GM18861 (cell line): ENCODE measurements at regions not wholly inside any gene's neighbourhood (a gene's known extent, or its start where the extent isn't known, plus 50 kb on each side); places are given as distances from the start of the nearest gene placed in this dataset.

Experiments
- ATAC-seq: cut with Tn5 transposase; IDR thresholded peaks from one replicate; pipeline ENCODE4 v1.9.1; 2021; ENCODE audit not compliant: unreplicated experiment

DNA sequence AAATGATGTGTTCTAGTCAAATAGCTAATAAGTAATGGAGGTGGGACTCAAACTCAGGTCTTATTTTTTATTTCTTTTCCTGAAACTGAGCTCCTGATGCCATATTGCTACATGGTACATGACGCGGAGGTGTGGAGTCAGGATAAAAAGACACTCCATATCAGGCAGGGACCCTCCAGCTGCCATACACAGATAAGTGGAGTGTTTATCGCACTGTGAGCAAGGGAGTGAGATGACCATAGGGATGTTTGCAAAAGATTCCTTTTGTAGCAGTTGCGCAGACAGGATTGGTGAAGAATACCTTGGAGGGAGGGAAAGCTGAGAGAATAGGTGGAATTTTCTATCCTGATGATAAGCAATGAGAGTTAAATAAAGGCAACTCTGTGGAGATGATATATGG is 657.2 kb downstream of the RNF144A start:
- no peak for ATAC-seq

DNA sequence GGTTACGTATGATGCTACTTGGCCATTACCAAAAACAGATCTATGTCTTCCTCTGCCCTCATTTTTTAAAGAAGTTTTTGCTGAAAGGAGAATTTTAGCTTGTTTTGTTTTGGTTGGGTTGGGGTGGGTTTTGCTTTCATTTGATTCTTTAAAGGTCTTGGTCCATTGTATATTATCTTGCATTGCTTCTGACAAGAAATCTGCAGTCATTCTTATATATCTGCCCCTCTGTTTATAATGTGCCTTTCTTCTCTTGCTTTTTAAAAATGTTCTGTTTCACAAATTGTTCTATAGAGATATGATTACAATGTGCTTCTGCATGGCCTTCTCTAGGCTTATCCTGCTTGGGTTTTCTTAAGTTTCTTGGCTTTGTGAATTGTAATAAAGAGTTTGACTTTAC is 660.6 kb downstream of the RNF144A start:
- ATAC-seq = no peak

DNA sequence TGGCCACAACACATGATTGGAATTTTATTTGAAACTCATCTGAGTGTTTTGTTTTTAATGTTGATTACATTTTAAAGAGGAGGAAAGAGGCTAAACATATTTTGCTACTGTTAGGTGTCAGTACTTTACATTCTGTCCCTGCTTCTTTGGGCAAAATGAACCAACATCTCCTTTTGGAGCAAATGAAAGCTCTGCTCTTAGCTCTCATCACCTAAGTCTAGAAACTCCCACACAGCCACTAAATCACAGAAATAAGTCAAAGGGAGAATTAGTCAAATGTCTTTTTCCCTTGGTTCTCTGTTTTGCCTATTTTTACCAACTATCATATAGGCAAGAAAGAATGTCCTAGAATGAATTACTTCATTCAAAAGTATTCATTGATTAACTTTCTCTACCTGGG is 666.8 kb downstream of the RNF144A start:
- no peak for ATAC-seq

DNA sequence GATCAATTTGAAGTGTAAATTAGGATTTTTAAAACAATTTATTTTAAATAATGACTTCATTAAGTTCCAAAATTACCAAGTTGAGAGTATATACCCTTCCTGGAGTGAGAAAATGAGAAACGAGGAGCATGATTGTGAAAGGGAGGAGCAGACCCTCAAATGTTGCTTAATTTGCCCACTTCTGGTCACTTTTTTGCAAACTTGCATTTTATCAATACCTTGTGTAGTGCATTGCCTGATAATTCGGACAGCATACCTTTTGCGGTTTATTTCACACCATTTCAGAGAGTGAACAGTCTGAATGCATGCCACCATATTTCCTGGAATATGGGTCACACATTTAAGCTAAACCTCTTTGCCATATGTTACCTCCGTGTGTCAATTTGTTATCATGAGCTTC is 669.7 kb downstream of the RNF144A start:
- ATAC-seq = no peak

DNA sequence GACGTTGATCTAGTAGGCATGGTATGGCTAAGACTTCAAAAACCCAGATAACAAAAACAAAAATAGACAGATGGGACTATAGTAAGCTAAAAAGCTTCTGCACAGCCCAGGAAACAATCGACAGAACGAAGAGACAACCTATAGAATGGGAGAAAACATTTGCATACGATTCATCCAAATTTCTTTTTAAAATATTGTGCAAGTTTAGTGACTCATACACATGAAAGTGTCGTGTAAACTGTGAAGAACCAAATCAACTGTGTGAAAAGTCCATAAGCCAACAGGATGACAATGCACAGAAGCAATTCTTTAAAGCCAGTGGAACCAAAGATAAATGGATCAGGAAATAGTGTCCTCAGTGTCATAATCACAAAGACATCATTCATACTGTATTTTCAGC is 671.1 kb downstream of the RNF144A start:
- no peak for ATAC-seq

DNA sequence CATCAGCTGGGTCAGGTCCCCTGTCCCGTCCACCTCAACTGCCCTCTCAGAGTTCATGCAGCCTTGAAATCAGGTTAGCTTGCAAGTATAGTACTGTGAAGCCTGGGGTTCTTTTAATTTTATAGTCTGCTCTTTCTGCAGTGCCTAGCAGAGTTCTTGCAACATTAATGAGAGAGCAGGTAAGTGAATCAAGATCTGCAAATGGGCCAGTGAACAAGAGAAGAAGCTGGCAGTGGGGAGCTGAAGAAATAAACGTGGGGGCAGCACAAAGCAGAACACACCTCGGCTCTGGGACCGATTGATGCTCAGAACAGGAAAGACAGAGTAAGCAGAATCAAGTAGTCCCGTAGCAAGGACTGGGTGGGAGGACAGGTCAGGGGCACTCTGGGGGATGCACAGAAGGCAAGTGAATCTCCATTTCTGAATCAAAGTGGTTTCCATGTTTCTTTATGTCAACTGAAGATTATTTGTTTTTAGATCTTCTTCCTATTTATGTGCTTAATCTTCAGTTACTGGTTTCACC is 675.5 kb downstream of the RNF144A start:
- ATAC-seq = no peak

DNA sequence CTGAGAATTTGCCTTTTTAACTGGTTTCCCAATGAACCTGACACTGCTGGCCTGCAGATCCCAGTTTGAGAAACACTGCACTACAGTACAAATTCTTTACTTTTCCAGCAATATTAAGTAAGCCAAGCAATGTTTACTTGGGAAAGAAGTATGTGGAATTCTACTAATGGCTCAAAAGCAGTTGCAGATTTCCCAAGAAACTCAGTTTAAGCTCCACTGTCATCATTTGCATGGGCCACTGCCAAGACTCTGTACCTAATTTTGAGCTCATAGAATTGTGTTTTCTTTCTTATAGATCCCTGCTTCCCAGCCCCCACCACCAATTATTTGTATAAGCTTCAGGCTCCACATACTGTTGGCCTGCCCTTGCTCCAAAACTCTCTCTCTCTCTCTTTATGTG is 676.1 kb downstream of the RNF144A start:
- ATAC-seq = no peak

DNA sequence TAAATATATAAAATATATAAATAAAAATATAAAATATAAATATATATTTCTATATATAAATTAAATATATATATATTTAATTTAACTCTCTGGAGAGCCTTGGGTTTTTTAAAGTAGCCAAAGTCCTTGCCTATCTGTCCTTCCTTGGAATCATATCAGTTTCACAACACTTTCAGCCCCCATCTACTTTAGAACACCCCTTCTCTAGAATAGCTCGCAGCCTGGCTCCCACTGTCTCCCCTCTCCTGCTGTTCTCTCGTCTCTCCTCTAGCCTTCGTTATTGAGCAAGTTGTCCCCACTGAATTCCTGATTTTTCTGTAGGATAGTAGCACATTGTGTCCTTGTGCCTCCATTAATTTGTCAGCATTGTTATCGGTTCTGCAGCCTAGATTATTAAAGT is 677.0 kb downstream of the RNF144A start:
- no peak for ATAC-seq

DNA sequence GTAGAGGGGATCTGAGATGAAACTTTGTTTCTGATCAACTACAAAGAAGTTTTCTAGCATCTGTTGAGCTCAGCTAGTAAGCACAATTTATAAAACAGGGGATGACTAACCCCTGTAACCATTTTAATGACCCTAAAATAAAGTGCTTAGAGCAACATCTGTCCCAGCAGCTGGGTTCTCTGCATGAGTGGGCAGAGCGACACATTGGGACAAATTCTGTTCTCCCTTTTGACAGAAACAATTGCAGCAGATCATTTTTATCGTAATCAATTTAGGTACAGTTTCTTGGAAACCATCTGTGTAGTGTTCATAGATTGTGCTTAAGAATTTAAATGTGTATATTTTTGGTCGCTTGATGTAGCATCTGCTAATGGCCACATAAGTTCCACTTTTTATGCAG is 678.0 kb downstream of the RNF144A start:
- no peak for ATAC-seq

DNA sequence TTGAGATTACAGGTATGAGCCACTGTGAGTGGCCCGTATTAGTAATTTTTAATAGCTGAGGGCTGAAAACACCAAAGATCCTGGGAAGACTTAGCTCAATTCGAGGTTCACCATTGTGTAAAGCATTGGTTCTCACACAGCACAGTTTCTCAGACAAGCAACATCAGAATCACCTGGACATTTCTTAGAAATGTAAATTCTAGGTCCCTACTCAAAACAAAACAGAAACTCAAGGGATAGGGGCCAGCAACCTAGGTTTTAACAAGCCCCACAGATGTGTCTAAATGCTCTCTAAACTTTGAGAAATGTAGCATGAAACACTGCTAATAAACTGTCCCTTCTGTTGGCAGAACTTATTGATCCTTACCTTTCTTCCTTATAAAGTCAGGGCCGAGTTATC is 681.2 kb downstream of the RNF144A start:
- no peak for ATAC-seq

DNA sequence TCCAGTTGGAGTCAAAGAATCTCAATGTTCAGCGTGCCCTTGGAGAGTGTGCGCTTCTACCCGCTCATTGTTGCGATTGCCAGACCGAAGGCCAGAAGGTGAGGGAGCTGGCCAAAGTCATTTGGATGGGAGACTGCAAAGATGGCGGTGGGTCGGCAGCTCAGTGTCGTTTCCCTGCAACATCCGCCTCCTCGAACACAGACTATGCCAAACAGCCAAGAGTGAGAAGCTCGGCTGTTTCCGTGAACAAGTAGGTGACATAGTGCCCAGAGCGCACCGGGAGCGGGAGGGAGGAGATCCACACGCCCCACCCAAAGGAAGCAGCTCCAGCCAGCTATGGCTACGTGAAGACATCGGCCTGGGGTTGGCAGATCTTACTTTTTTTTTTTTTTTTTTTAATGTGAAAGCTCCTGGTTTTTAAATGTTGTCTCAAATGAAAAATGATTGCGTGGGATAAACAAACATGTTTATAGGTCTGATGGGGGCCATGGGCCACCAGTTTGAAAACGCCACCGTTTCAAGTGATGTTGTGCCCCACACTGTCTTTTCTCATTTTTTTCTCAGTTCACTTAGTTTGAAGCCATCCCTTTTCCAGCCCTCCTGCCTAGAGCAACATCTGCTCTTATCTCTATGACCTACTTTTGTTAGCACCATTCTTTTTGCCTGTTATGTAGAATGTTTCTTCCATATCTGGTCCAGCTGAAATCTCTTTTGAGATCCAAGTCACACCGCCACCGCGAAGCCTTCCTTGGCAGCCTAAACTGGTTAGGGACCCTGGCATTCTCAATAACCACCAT is 682.4 kb downstream of the RNF144A start:
- ATAC-seq = no peak

DNA sequence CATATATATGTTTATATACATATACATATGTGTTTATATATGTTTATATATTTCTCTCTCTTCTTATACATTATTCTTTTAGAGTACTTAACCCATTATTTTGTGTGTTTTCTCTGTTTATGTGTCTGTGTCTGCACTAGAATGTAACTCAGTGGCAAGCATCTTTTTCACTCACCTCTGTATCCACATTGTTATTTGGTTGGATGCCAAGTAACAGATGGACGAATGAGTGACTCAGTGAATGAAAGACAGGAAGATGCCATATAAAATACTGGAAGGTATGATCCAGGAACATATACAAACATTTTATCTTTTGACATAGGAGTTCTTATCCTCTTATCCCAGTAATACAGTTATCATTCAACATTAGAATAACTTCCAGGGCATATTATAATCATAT is 684.8 kb downstream of the RNF144A start:
- ATAC-seq = no peak

DNA sequence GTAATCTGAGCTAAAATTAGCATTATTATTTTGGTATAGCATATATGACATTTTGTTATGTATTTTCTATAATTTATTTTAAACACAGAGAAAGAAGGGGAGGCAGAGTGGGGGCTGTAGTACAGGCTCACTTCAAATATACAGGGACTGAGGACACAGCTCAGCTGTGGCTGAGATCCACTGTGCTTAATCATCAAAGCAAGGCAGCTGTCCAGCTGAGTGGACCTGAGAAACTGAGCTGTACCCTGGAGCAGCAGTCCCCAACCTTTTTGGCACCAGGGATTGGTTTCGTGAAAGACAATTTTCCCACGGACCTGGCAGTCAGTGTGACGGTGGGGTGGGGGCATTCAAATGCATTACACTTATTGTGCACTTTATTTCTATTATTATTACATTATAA is 687.2 kb downstream of the RNF144A start:
- no peak for ATAC-seq

DNA sequence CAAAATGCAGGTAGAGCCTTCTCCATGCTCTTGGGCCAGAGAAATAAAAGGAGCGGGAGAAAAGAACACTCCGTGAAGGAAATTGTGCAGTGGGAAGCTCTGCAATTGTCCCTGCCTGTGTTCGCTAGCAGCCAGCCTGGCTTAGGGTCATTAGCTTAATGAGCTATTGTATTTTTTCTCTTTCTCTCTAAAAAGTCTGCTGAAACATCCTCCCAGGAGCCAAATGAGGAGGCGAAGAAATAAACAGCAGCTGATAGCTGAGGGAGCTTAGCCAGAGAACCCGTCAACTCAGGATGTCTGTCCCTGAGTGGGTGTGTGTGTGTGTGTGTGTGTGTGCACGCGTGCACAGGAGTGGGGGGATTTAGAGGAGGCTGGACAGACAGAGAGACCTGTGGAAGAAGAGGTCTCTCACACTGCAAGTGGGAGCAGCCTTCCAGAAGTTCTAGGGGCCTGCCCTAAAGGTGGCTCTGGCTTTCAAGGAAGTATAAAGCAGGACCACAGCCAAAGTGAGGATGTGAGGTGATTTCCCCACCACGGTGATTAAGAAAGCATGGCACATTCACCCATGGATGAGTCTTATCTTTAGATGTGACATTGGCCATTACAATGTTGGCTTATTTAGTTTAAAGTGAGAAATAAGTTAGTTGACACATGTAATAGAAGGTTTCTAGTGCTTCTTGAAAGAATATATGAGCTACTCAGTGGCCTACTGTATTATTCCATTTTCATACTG is 690.4 kb downstream of the RNF144A start:
- ATAC-seq = no peak

DNA sequence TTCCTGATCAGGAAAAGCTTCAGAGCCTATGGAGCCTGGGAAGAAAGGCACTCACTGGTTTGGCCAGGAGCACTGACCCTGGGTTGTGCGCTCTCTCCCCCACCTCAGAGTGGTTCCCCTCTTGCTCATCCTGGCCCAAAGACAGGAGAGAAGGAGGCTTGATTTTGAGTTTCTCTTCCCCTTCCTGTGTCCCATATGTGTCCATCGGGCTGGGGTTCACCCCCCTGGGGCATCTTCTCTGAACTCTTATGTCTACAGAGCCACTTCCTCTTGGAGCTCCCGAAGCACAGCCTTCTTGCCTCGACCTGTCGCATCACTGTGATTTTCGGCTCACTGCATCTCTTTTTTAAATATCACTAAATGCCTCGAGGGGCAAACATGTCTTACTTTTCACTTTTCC is 692.3 kb downstream of the RNF144A start:
- ATAC-seq = no peak

DNA sequence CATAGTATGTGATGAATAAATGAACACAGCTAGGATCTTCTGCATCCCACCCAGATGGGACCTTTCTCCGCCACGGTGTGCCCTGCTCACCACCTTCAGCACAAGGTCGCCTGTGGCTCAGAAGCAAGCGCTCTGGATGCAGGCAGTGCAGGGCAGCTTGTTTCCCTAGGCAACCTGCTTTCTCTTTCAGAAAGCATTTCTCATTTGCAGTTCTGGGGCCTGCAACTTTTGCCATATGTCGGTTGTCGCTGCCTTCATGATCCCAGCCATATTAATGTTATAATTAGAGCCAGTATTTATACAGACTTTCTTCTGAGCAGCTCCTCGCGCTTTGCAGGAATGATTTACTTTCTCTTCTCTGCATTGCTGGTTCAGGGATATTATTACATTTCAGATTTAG is 692.8 kb downstream of the RNF144A start:
- ATAC-seq = no peak

DNA sequence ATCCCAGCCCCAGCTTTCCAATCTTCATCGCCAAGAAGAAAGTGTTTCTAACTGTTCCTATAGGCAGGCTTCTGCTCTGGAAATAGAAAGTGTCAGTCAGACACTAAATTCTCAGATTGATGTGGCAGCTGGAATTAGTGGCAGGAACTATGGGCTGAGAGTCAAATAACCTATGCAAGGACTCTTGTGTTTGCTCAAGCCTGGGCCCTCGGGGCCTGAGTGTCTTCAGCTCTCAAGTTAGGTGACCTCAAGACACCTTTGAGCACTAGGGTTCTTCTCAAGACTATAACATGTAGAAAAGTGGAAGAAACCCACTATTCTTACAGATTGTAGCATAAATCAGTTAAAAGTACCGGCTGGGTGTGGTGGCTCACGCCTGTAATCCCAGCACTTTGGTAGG is 694.5 kb downstream of the RNF144A start:
- ATAC-seq = no peak

DNA sequence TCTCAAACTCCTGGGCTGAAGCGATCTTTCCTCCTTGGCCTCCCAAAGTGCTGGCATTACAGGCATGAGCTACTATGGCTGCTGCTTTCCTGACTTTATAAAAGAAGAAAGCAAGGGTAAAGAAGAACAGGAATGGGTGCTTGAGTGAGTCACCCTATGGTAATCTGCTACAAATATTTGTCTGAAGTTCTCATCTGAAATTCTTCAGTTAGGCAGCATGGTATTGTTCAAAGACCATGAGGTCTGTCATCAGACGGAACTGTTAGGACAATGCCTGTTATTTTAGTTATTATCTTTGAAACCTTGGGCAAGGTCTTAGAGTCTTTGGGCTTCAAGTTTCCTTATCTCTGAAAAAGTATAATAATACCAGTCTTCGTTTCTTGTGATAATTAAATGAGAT is 695.8 kb downstream of the RNF144A start:
- ATAC-seq = no peak

DNA sequence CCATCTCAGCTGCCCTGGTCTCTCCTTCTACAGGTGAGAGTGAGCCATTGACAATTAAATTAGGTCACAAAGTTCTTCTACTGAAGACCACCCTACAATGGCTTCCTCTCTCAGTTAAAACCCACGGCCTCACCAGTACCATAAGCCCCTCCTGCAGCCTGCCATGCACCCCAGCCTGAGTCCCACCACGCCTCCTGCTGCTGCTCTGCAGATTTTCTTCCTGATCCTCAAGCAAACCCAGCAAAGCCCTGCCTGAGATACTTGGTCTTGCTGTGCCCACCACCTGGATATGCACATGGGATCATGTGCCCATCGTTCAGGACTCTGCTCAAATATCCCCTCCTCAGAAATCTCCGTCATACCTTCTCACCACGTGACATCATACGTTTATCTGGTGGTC is 696.6 kb downstream of the RNF144A start:
- no peak for ATAC-seq

DNA sequence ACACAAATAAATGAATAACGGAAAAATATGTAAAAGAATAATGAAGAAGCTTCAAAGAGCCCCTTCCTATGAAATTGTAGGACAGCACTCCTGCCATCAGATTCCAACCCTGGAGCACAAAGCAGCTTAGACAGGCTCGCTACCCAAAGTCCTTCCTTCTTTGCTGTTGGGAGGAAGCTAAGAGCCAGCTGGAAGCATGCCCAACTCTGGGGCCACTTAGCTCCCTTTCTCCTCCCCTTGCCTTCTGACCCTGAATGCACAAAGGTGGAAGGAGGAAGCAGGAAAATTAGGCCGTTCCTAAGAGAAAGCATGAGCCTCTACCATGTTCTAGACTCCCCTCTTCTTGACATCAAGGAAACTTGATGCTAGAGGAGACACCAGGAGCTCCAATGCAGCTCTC is 700.8 kb downstream of the RNF144A start:
- ATAC-seq = no peak

DNA sequence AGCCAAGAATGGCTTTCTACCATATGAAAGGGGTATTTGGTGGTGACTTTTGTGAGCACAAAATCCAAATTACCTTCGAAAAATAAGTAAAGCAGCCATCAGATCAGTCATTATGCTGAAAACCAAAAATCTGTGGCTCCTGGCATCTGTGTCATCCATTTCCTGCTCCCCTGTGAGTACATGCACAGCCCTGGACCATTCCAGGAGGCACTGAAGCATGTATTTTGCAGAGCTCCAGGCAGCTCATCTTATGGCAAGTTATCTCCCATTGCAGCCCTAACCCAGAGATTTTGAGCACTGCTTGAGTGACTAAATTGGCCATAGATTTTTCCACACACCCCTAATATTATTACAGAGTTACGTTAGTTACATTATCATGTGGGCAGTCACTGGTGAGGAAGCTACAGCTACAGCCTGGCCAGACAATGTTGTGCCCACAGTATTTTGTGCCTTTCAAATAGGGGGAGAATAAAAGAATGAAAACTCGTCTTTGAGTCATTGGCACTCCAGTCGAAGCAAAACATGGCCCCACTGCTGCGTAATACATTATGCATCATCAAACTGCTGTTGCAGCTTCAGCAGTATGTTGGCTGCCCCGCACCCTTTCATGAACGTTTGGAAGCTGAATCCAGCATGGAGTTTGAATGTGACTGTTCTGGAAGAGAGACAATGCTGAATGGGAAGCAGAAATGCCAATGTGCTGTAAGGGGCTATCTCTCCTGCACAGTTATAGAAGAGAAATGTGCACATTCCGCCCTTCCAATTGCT is 702.2 kb downstream of the RNF144A start:
- ATAC-seq = no peak

DNA sequence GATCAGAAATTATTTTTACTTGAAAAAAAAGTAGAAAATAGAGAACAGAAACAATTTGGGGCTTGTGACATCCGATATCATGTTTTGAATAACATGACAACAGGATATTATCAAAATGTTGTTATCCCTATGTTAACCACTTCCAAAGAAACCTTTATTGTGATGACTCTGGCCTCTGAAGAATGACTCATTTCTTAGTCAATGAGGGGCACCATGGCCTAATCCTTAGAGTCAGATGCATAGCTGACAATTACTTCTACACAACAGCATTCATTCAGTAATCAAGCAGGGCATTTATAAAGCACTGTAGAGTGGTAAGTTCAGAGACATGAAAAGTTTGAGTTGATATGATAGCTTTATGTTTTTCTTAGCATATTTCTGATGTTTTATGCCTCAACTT is 703.0 kb downstream of the RNF144A start:
- no peak for ATAC-seq
